NCI-H2227 treated with DMSO at 0.1 percent for 48 hours (cell line): ENCODE measurements at regions not wholly inside any gene's neighbourhood (a gene's known extent, or its start where the extent isn't known, plus 50 kb on each side); places are given as distances from the start of the nearest gene placed in this dataset.
A peak's percentile ranks its signal among the peaks of the same experiment; 100 is the strongest.

ENCODE experiments used
- DNase-seq: peaks from one replicate; lab custom pipeline; 2025; lab: John Stamatoyannopoulos, UW

GRCh38 chr9:89999176-89999533 lies 394.3 kb downstream of the GADD45G start:
- no peak for DNase-seq

DNA sequence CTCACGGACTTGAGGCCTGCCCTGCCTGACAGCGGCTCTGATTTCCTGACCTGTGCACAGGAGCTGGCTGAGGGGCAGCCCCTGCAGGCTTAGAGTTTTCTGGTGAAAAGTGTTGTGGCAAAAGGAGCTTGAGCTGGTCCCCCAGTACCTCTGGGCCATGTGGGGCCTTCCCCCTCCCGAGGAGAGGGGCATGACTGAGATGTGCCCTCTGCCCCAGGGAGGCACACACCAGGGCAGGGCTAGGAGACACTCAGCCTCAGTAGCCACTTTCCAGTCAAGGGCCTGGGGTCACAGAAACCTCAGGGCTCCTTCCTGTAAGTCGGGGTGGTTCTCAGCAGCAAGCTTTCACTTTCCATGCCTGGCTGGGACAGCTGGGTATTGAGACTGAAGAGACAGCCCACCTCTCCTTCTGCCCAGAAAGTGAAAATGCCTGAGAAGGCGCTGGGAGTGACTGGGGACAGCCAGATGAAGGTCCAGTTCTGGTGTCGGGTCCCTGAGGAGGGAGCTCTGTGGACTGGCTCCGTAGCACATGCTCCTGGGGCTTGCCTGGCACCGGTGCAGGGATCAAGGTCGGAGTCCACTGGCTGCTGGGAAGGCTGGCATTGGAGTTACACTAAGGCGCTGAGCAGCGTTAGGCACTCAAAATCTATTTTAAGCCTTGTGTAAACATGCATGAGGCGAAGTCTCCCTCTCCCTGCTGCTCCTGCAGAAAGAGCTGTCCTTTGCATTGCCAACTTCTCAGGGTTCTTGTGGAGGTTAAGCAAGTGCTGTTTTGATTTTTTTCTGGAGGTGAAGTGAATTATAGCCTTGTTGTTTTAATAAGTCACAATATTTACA lies 394.9 kb downstream of the GADD45G start:
- DNase-seq: peak; percentile 55

- DNase-seq: no peak
These were observed 396.1 kb downstream of the GADD45G start for GRCh38 chr9:90000925-90001324.

DNA sequence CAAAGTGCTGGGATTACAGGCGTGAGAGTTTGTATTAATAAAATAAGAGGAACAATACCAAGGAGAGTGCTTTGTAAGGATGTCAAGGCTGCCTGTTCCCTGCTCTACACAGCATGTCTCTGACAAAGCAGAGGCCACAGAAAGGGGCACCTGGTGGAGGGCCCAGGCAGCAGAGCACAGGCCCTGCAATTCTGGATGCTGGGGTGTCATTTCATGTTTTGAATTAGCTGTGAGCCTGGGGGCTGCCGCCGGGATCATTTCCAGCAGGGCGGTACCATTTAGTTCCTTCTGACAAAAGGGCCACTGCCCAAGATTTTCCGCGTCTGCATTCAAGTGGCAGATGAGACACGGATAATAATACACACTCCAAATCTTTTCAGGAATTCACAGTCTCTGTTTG lies 396.9 kb downstream of the GADD45G start:
- no peak for DNase-seq

- no peak for DNase-seq
These were observed 397.8 kb downstream of the GADD45G start for GRCh38 chr9:90002397-90003271.

DNA sequence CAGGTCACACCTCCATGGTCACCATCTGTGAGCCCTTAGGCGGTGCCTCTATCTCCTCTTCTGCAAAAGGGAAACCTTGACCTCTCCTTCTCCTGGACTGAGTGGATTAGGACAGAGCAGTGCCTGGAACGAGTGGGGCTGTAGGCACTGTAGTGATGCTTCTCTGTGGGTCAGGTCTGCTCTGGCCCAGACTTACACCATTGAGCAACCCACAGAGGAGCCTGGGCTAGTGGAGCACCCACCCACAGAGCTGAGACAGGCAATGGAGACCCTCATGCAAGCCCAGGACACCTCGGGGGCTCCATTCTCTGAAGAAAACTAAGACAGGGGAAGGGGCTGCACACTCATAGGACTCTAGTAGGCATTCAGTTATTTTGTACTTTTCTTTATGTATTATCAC lies 400.6 kb downstream of the GADD45G start:
- DNase-seq: no peak

GRCh38 chr9:90007516-90008440 lies 403.0 kb downstream of the GADD45G start:
- DNase-seq: no peak

- no peak for DNase-seq
These were observed 404.6 kb downstream of the GADD45G start for GRCh38 chr9:90009447-90009846.

GRCh38 chr9:90010793-90011192 lies 406.0 kb downstream of the GADD45G start:
- DNase-seq: no peak

GRCh38 chr9:90012949-90013348 lies 408.1 kb downstream of the GADD45G start:
- DNase-seq: no peak

- no peak for DNase-seq
These were observed 409.0 kb downstream of the GADD45G start for GRCh38 chr9:90013778-90014177.

- DNase-seq: no peak
These were observed 409.6 kb downstream of the GADD45G start for GRCh38 chr9:90014421-90014820.

GRCh38 chr9:90016272-90016671 lies 411.5 kb downstream of the GADD45G start:
- no peak for DNase-seq

- DNase-seq: no peak
These were observed 412.9 kb downstream of the GADD45G start for GRCh38 chr9:90017679-90018078.

DNA sequence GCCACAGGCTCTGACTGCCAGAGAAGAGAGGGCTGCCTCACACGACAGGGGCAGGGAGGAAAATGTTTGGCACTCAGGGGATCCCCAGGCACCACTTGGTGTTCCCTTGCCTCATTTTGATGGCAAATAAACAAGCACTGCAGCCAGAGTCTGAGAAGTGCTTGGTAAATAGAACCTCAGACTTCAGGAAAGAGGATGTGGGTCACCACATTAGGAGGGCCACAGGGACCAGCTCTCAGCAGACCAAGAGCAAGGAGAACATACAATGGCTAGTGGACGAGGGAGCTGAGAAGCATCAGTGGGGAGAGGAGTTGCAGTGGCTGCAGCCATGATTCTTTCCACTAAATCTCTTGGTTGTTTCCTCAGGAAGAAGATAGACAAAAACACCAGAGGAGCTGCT lies 413.9 kb downstream of the GADD45G start:
- no peak for DNase-seq

- no peak for DNase-seq
These were observed 414.8 kb downstream of the GADD45G start for GRCh38 chr9:90019626-90020025.

GRCh38 chr9:90020276-90020871 lies 415.6 kb downstream of the GADD45G start:
- no peak for DNase-seq

- DNase-seq: no peak
These were observed 416.5 kb downstream of the GADD45G start for GRCh38 chr9:90021216-90021906.

GRCh38 chr9:90022474-90022873 lies 417.7 kb downstream of the GADD45G start:
- no peak for DNase-seq

DNA sequence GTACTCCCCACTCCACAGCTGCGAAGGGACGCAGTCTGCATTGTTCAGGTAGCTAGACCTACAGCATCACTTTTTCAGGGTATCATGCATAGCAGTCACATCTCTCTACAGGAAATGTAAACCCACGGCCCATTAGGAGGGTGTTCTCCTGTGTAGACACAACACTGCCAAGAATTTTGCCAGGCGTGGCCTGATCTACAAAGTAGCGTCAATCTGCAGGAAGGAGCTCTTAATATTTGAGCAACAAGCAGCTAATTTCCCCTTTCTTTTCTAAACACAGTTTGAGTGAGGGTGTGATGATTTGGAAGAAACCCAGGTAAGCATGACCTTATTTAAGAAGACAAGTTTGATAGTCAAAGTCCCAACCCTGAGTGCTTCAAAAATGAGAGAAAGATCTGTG lies 419.0 kb downstream of the GADD45G start:
- DNase-seq: no peak

- no peak for DNase-seq
These were observed 419.6 kb downstream of the GADD45G start for GRCh38 chr9:90024409-90024808.
